DMS53 (cell line): ENCODE measurements at regions not wholly inside any gene's neighbourhood (a gene's known extent, or its start where the extent isn't known, plus 50 kb on each side); places are given as distances from the start of the nearest gene placed in this dataset.

ENCODE experiments used
- DNase-seq: peaks from one replicate; lab custom pipeline; 2025; lab: John Stamatoyannopoulos, UW

- DNase-seq, result no peak
These were observed 314.1 kb downstream of the MYCN start for GRCh38 chr2:16254356-16254965.

- DNase-seq, result no peak
These were observed 312.9 kb downstream of the MYCN start for GRCh38 chr2:16253291-16253690.

GRCh38 chr2:16252891-16253290 lies 312.5 kb downstream of the MYCN start:
- DNase-seq, result no peak

- no peak for DNase-seq
These were observed 311.9 kb downstream of the MYCN start for GRCh38 chr2:16252251-16252650.

GRCh38 chr2:16251511-16252225 lies 311.3 kb downstream of the MYCN start:
- DNase-seq, result no peak

GRCh38 chr2:16250886-16251285 lies 310.5 kb downstream of the MYCN start:
- DNase-seq, result no peak

- DNase-seq, result no peak
These were observed 310.1 kb downstream of the MYCN start for GRCh38 chr2:16250466-16250865.

- no peak for DNase-seq
These were observed 309.7 kb downstream of the MYCN start for GRCh38 chr2:16250056-16250425.

- DNase-seq, result no peak
These were observed 309.1 kb downstream of the MYCN start for GRCh38 chr2:16249246-16250055.

GRCh38 chr2:16248571-16249105 lies 308.3 kb downstream of the MYCN start:
- DNase-seq, result no peak

- no peak for DNase-seq
These were observed 307.2 kb downstream of the MYCN start for GRCh38 chr2:16247326-16248122.

GRCh38 chr2:16246911-16247310 lies 306.6 kb downstream of the MYCN start:
- DNase-seq, result no peak

GRCh38 chr2:16246281-16246850 lies 306.0 kb downstream of the MYCN start:
- DNase-seq, result no peak

GRCh38 chr2:16245481-16246054 lies 305.2 kb downstream of the MYCN start:
- no peak for DNase-seq

- no peak for DNase-seq
These were observed 304.6 kb downstream of the MYCN start for GRCh38 chr2:16244966-16245320.

- DNase-seq, result no peak
These were observed 304.0 kb downstream of the MYCN start for GRCh38 chr2:16244153-16244965.

GRCh38 chr2:16243411-16243996 lies 303.2 kb downstream of the MYCN start:
- DNase-seq, result no peak

GRCh38 chr2:16242906-16243305 lies 302.6 kb downstream of the MYCN start:
- no peak for DNase-seq

- DNase-seq, result no peak
These were observed 301.1 kb downstream of the MYCN start for GRCh38 chr2:16241166-16242160.
